Adrenal gland (tissue), 5 donors: ENCODE measurements at regions not wholly inside any gene's neighbourhood (a gene's known extent, or its start where the extent isn't known, plus 50 kb on each side); places are given as distances from the start of the nearest gene placed in this dataset.

Experiments
- POLR2A ChIP-seq, 2 donors: fragments of 450-650 bp; IDR thresholded peaks; one replicate each; pipeline ENCODE4 v1.6.1; 2017; ENCODE audit warnings: antibody characterized with exemption in 2 of 2, mild to moderate bottlenecking in 2 of 2, moderate library complexity in 1 of 2
- TF ChIP-seq, protein P1 (sequence below), 6 experiments: fragments of 450-650 bp in 4 of 6; fragments of 200-600 bp in 2 of 6; sonication (generic) in 1 of 6; IDR thresholded peaks; 1 replicate in 5 of 6; 2 replicates in 1 of 6; pipeline versions ENCODE4 v1.5.1 to v1.8.0; 2016 to 2021; ENCODE audit warnings: antibody characterized with exemption in 6 of 6, mild to moderate bottlenecking in 2 of 6, moderate library complexity in 1 of 6
- donor health status: DM: no; HTN: no; CAD: no.

DNA sequence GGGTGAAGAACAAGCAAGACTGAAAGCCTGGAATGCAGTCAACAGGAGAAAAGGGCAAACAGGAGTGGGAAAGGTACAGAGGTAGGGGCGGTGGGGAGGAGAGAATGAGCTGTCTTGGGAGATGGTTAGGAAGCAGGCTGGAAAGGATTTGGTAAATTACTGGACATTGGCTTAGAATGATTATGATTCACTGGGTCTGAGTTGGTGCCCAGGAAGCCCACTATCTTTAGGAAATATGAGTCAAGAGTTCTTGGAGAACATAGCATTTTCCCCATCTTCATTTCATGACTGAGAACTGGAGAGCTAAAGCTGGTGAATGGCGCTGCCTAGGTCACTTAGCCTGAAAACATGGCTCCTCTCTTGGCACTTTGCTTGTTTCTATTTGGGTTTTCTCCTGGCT lies 74.7 kb upstream of the C3orf80 start:
- TF ChIP-seq, protein P1, sequence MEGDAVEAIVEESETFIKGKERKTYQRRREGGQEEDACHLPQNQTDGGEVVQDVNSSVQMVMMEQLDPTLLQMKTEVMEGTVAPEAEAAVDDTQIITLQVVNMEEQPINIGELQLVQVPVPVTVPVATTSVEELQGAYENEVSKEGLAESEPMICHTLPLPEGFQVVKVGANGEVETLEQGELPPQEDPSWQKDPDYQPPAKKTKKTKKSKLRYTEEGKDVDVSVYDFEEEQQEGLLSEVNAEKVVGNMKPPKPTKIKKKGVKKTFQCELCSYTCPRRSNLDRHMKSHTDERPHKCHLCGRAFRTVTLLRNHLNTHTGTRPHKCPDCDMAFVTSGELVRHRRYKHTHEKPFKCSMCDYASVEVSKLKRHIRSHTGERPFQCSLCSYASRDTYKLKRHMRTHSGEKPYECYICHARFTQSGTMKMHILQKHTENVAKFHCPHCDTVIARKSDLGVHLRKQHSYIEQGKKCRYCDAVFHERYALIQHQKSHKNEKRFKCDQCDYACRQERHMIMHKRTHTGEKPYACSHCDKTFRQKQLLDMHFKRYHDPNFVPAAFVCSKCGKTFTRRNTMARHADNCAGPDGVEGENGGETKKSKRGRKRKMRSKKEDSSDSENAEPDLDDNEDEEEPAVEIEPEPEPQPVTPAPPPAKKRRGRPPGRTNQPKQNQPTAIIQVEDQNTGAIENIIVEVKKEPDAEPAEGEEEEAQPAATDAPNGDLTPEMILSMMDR (IDR thresholded peaks at IDR 0.05), result no peak
- no peak for TF ChIP-seq POLR2A (IDR thresholded peaks at IDR 0.05)
